ENCODE measurements at regions not wholly inside any gene's neighbourhood (a gene's known extent, or its start where the extent isn't known, plus 50 kb on each side); places are given as distances from the start of the nearest gene placed in this dataset.
A peak's percentile ranks its signal among the peaks of the same experiment; 100 is the strongest.

- DNase-seq (ENCODE audit: low read depth in 2 of 2), result no peak
Measured at GRCh38 chr13:76750126-76750525, 136.1 kb downstream of the KCTD12 start.

- DNase-seq (ENCODE audit: low read depth in 2 of 2), result no peak
Measured at GRCh38 chr13:76745261-76746200, 140.7 kb downstream of the KCTD12 start.

- DNase-seq (ENCODE audit: low read depth in 2 of 2), result no peak
Measured at GRCh38 chr13:76741624-76742023, 144.6 kb downstream of the KCTD12 start.

GRCh38 chr13:76741046-76741445 is 145.2 kb downstream of the KCTD12 start:
- DNase-seq (ENCODE audit: low read depth in 2 of 2), result no peak

GRCh38 chr13:76738616-76739015 is 147.6 kb downstream of the KCTD12 start:
- no peak for DNase-seq (ENCODE audit: low read depth in 2 of 2)

- DNase-seq (ENCODE audit: low read depth in 2 of 2), result no peak
Measured at GRCh38 chr13:76737526-76737925, 148.7 kb downstream of the KCTD12 start.

GRCh38 chr13:76735641-76736040 is 150.6 kb downstream of the KCTD12 start:
- DNase-seq (ENCODE audit: low read depth in 2 of 2), result no peak

GRCh38 chr13:76733671-76734070 is 152.5 kb downstream of the KCTD12 start:
- no peak for DNase-seq (ENCODE audit: low read depth in 2 of 2)

GRCh38 chr13:76732367-76732766 is 153.8 kb downstream of the KCTD12 start:
- DNase-seq (ENCODE audit: low read depth in 2 of 2), result no peak

- no peak for DNase-seq (ENCODE audit: low read depth in 2 of 2)
Measured at GRCh38 chr13:76730220-76730619, 156.0 kb downstream of the KCTD12 start.

GRCh38 chr13:76729691-76730090 is 156.5 kb downstream of the KCTD12 start:
- no peak for DNase-seq (ENCODE audit: low read depth in 2 of 2)

- no peak for DNase-seq (ENCODE audit: low read depth in 2 of 2)
Measured at GRCh38 chr13:76725896-76726295, 160.3 kb downstream of the KCTD12 start.

GRCh38 chr13:76725211-76725610 is 161.0 kb downstream of the KCTD12 start:
- no peak for DNase-seq (ENCODE audit: low read depth in 2 of 2)

GRCh38 chr13:76724421-76724820 is 161.8 kb downstream of the KCTD12 start:
- DNase-seq (ENCODE audit: low read depth in 2 of 2), result no peak

- DNase-seq (ENCODE audit: low read depth in 2 of 2), result peak; percentile 72 to 75
Measured at GRCh38 chr13:76723551-76724232, 162.5 kb downstream of the KCTD12 start.

- DNase-seq (ENCODE audit: low read depth in 2 of 2), result no peak
Measured at GRCh38 chr13:76722782-76723181, 163.4 kb downstream of the KCTD12 start.

- no peak for DNase-seq (ENCODE audit: low read depth in 2 of 2)
Measured at GRCh38 chr13:76720821-76721220, 165.4 kb downstream of the KCTD12 start.

- no peak for DNase-seq (ENCODE audit: low read depth in 2 of 2)
Measured at GRCh38 chr13:76720416-76720815, 165.8 kb downstream of the KCTD12 start.

GRCh38 chr13:76719955-76720354 is 166.2 kb downstream of the KCTD12 start:
- DNase-seq (ENCODE audit: low read depth in 2 of 2), result no peak

GRCh38 chr13:76717092-76717491 is 169.1 kb downstream of the KCTD12 start:
- DNase-seq (ENCODE audit: low read depth in 2 of 2), result no peak

GRCh38 chr13:76715621-76716020 is 170.6 kb downstream of the KCTD12 start:
- DNase-seq (ENCODE audit: low read depth in 2 of 2), result peak; percentile 67 to 69

GRCh38 chr13:76715075-76715474 is 171.1 kb downstream of the KCTD12 start:
- no peak for DNase-seq (ENCODE audit: low read depth in 2 of 2)

- no peak for DNase-seq (ENCODE audit: low read depth in 2 of 2)
Measured at GRCh38 chr13:76713280-76713679, 172.9 kb downstream of the KCTD12 start.

Measured in fibroblast of skin of left quadriceps (primary cell).